ENCODE measurements at regions not wholly inside any gene's neighbourhood (a gene's known extent, or its start where the extent isn't known, plus 50 kb on each side); places are given as distances from the start of the nearest gene placed in this dataset.

DNA sequence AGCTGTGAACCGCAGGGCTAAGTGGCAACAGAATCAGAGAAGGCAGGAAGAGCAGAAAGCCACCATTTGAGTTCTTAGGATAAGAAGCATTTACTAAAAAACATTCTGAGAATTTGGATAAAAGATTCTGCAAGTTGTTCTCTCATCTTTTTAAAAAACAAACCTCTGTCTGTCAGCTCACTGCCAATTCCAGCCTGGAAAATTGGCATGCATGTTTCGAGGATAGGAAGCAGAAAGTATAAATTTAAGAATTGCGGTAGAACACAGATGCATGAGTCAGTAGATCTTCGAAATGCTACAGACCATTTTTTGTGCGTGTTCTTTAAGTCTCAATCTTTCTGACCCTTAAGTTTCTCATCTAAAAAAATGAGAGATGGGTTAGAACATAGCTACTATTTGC is 544.5 kb upstream of the DAB1 start:
- ATAC-seq (no peak), DNase-seq (no peak)
- TF ChIP-seq, protein P1, sequence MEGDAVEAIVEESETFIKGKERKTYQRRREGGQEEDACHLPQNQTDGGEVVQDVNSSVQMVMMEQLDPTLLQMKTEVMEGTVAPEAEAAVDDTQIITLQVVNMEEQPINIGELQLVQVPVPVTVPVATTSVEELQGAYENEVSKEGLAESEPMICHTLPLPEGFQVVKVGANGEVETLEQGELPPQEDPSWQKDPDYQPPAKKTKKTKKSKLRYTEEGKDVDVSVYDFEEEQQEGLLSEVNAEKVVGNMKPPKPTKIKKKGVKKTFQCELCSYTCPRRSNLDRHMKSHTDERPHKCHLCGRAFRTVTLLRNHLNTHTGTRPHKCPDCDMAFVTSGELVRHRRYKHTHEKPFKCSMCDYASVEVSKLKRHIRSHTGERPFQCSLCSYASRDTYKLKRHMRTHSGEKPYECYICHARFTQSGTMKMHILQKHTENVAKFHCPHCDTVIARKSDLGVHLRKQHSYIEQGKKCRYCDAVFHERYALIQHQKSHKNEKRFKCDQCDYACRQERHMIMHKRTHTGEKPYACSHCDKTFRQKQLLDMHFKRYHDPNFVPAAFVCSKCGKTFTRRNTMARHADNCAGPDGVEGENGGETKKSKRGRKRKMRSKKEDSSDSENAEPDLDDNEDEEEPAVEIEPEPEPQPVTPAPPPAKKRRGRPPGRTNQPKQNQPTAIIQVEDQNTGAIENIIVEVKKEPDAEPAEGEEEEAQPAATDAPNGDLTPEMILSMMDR (IDR thresholded peaks at IDR 0.05): no peak
- no peak overlapping the region for H3K27ac ChIP-seq
- H3K4me1 ChIP-seq: no peaks in the 10 kb centered on the region
- H3K27me3 ChIP-seq (ENCODE audit: low read depth): no peaks in the 10 kb centered on the region
- H3K9me3 ChIP-seq: no peaks in the 10 kb centered on the region
- intact Hi-C loops (cut with DNase I): no loop called here
- no peak overlapping the region for H3K4me3 ChIP-seq
- H3K36me3 ChIP-seq: no peaks in the 10 kb centered on the region

DNA sequence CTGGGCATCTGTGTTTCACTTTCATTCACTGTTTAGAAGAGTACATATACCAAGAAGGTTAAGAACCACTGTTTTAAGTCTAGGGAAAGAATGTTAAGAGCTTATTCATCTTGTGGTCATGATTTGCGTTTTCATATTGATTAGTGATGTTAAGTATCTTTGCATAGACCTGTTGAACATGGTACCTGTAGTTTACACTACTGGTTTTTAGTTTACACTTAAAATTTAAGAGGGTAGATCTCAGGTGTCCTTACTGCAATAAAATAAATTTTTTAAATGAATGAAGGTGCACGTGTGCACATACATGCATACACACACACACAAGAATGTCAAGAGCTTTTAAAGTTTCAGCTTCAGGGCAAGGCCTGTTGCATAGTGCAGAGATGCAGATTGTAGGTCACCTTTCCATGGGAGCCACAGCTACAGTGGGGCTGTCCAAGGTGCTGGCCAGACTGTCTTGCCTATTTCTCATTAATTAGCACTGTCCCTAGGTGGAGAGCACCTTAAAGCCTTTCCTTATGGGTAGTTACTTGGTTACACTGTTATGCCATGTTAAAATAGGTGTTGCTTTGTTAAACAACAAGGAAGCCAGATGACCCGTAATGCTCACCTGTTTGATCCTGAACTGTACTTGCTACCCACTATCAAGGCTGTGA is 543.0 kb upstream of the DAB1 start:
- ATAC-seq: no peak

DNA sequence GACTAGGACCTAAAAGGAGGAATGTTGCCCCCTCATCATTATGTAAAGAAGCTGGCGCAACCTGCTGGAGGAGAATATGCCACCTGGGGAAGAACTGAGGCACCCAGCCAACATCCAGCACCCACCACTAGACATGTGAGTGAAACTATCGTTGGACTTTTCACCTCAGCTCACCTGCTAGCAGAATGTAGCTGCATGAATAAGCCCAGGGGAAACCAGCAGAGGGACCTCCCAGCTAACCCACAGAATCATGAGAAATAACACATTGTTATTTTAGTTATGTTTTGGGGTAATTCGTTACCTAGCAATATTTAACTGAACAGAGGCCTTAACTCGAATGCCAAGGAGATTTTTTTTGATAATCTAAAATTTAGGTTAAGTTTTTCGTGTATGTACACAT is 542.5 kb upstream of the DAB1 start:
- no peak for ATAC-seq
- TF ChIP-seq, protein P1 (IDR thresholded peaks at IDR 0.05): no peak
- intact Hi-C loops (cut with DNase I): no loop called here
- Histone ChIP-seq H3K9me3 (no peaks in the 10 kb centered on the region), H3K4me3 (no peak overlapping the region), H3K4me1 (no peaks in the 10 kb centered on the region), H3K36me3 (no peaks in the 10 kb centered on the region), H3K27ac (no peak overlapping the region), H3K27me3 (ENCODE audit: low read depth) (no peaks in the 10 kb centered on the region)
- no peak for DNase-seq

More for the DNA sequence above, 543.0 kb upstream of the DAB1 start:
- Histone ChIP-seq H3K27ac (no peak overlapping the region), H3K4me3 (no peak overlapping the region), H3K4me1 (no peaks in the 10 kb centered on the region), H3K27me3 (ENCODE audit: low read depth) (no peaks in the 10 kb centered on the region), H3K9me3 (no peaks in the 10 kb centered on the region), H3K36me3 (no peaks in the 10 kb centered on the region)
- no peak for DNase-seq
- intact Hi-C loops (cut with DNase I): no loop called here
- TF ChIP-seq, protein P1 (IDR thresholded peaks at IDR 0.05): no peak

DNA sequence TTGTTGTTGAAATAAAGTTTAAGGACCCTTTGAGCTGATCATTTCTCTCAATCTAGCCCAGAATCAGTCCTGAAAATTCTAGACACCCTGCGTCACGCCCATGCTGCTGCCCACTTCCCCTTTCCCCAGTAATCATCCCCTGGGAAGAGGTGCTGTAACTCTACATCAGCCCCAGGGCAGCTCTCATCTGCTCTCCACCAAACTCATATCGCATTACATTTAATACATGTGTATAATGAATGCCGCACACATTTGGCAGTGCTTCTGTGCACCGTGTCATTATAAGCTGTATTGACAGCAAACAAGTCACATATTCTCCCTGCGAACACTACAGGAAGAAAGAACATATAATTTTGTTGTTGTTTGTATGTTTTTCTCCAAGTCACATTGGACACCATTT is 539.7 kb upstream of the DAB1 start:
- no peak for DNase-seq
- no peaks in the 10 kb centered on the region for H3K4me1 ChIP-seq
- ATAC-seq: no peak
- H3K27me3 ChIP-seq (ENCODE audit: low read depth): no peaks in the 10 kb centered on the region
- intact Hi-C loops (cut with DNase I): no loop called here
- H3K27ac ChIP-seq: no peak overlapping the region
- no peaks in the 10 kb centered on the region for H3K9me3 ChIP-seq
- H3K36me3 ChIP-seq: no peaks in the 10 kb centered on the region
- TF ChIP-seq, protein P1 (IDR thresholded peaks at IDR 0.05): no peak
- no peak overlapping the region for H3K4me3 ChIP-seq

DNA sequence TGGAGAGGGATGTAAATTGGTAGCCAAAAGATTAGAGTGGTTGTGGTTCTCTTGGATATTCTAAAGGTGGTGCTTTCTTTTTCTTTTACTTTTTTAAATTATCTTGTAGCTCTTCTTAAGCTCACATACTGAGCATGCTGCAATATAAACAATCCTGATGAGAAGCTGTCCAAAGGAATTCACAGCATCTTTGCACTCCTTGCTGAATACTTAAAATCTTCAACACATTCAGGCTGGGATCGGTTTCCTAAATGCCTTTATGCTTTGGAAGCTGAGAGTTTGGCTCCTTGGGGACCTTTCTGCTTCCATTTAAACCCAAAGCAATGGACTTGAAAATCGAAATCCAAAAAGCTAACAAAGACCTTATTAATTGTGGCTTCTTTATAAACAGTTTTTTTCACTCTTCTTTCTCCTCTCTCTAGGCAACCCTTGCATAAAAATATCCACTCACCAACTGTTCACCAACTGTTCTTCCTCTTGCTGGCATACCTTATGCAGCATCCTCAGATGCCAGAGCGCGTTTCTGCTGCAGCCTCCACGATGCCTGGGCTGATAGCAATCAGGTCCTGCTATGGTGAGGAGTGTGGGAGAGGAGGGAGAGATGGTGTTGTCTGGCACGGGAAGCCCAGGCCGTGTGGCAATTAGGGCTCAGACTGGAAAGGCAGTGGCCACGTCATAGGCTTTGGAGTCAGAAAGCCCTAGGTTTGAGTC is 535.8 kb upstream of the DAB1 start:
- no peak overlapping the region for H3K27ac ChIP-seq
- H3K9me3 ChIP-seq: no peaks in the 10 kb centered on the region
- no peak overlapping the region for H3K4me3 ChIP-seq
- no peaks in the 10 kb centered on the region for H3K27me3 ChIP-seq (ENCODE audit: low read depth)
- no peaks in the 10 kb centered on the region for H3K36me3 ChIP-seq
- TF ChIP-seq, protein P1 (IDR thresholded peaks at IDR 0.05): no peak
- ATAC-seq: no peak
- no peak for DNase-seq
- no peaks in the 10 kb centered on the region for H3K4me1 ChIP-seq
- intact Hi-C loops (cut with DNase I): no loop called here
